K562 (cell line): ENCODE measurements at regions not wholly inside any gene's neighbourhood (a gene's known extent, or its start where the extent isn't known, plus 50 kb on each side); places are given as distances from the start of the nearest gene placed in this dataset.

Experiments
- ATAC-seq: fragments of 200-7000 bp; cut with Tn5 transposase; 3 replicates; pipeline ENCODE4 v1.9.1; 2020; ENCODE audit warnings: moderate library complexity
- BruUV-seq: library from RNA; stranded (reverse); fragments of 400-500 nt; replicated peaks from 2 replicates; lab custom pipeline; 2021; lab: Mats Ljungman, UMichigan
- CTCF ChIA-PET: fragments of 300-600 bp; formaldehyde crosslinking; extraction: SDS; loops from one replicate; lab custom pipeline; 2021; ENCODE audit warnings: low intra/inter-chr PET ratio; lab: Yijun Ruan, JAX
- POLR2A ChIA-PET: fragments of 300-600, 350-650 bp; sonication (Branson Sonifier 250); formaldehyde crosslinking; extraction: SDS; loops from one replicate; lab custom pipeline; 2021; ENCODE audit warnings: antibody characterized with exemption, inconsistent platforms; lab: Yijun Ruan, JAX
- DNase-seq, 4 experiments: peaks; one replicate each; pipeline versions ENCODE4 v3.0.0 to v3.0.0-alpha.2; 2011 to 2018; ENCODE audit warnings: low spot score in 3 of 4, mixed read lengths in 3 of 4; ENCODE audit errors: extremely low read depth in 1 of 4
- FAIRE-seq: peaks from 2 replicates; lab custom pipeline; 2011; peaks lifted over from hg19 to GRCh38; lab: Jason Lieb, UNC
- H2AFZ ChIP-seq: 2 replicates; pipeline ENCODE4 v1.6.0; 2011; ENCODE audit warnings: low read depth, low read length, control low read depth, inconsistent platforms
- H3K27ac ChIP-seq: fragments of 200-600 bp; 3 replicates; pipeline ENCODE4 v1.8.0; 2011; ENCODE audit warnings: low read depth, mild to moderate bottlenecking, control low read depth, inconsistent platforms, low read length, moderate library complexity, mixed read lengths; ENCODE audit errors: extremely low read depth
- H3K27me3 ChIP-seq, 2 experiments: fragments of 300-600 bp in 1 of 2; 2 replicates in 1 of 2; 3 replicates in 1 of 2; pipeline versions ENCODE4 v1.6.0 to v1.8.0; 2011; ENCODE audit warnings: inconsistent platforms in 2 of 2, low read length in 2 of 2, mild to moderate bottlenecking in 1 of 2, mixed read lengths in 1 of 2, moderate library complexity in 1 of 2; ENCODE audit not compliant: control insufficient read depth in 2 of 2, insufficient read depth in 2 of 2
- H3K36me3 ChIP-seq: fragments of 300-600 bp; 3 replicates; pipeline ENCODE4 v1.8.0; 2011; ENCODE audit warnings: mild to moderate bottlenecking, low read length, inconsistent platforms; ENCODE audit not compliant: control insufficient read depth, insufficient read depth
- H3K4me1 ChIP-seq, 2 experiments: fragments of 200-600 bp in 1 of 2; replicated peaks in 1 of 2; 2 replicates in 1 of 2; 3 replicates in 1 of 2; pipeline versions ENCODE4 v1.5.1 to v1.8.0; 2011; ENCODE audit warnings: inconsistent platforms in 2 of 2, low read length in 2 of 2, mild to moderate bottlenecking in 1 of 2, mixed read lengths in 1 of 2, moderate library complexity in 1 of 2; ENCODE audit not compliant: control insufficient read depth in 2 of 2, insufficient read depth in 2 of 2
- H3K4me2 ChIP-seq: 2 replicates; pipeline ENCODE4 v1.6.1; 2011; ENCODE audit warnings: low read length, control low read depth, inconsistent platforms, mixed read lengths; ENCODE audit not compliant: insufficient read depth
- H3K4me3 ChIP-seq: fragments of 200-600 bp; sonication (generic), shearing (Covaris generic); 2 replicates; pipeline ENCODE4 v1.5.1; 2016; ENCODE audit warnings: control low read depth, inconsistent platforms
- H3K79me2 ChIP-seq: fragments of 200-600 bp; 3 replicates; pipeline ENCODE4 v1.8.0; 2011; ENCODE audit warnings: low read length, inconsistent platforms; ENCODE audit not compliant: control insufficient read depth, insufficient read depth
- H3K9ac ChIP-seq, 2 experiments: 2 replicates each; pipeline versions ENCODE4 v1.6.0 to v1.6.1; 2011; ENCODE audit warnings: low read depth in 2 of 2, low read length in 2 of 2, control low read depth in 1 of 2, inconsistent platforms in 1 of 2, mild to moderate bottlenecking in 1 of 2, mixed read lengths in 1 of 2; ENCODE audit not compliant: insufficient read depth in 1 of 2
- H3K9me1 ChIP-seq: one replicate; pipeline ENCODE4 v1.6.0; 2011; ENCODE audit warnings: inconsistent platforms, mild to moderate bottlenecking, low read length, moderate library complexity; ENCODE audit not compliant: control insufficient read depth, insufficient read depth
- H3K9me3 ChIP-seq: replicated peaks from 2 replicates; pipeline ENCODE4 v1.5.1; 2011; ENCODE audit warnings: low read depth, low read length, inconsistent platforms; ENCODE audit not compliant: control insufficient read depth, insufficient read depth
- H4K20me1 ChIP-seq: replicated peaks from 2 replicates; pipeline ENCODE4 v1.6.1; 2011; ENCODE audit warnings: low read length, inconsistent platforms, mixed read lengths; ENCODE audit not compliant: control insufficient read depth, insufficient read depth
- ATF6 ChIP-seq: sonication (generic); formaldehyde crosslinking; IDR thresholded peaks from 2 replicates; pipeline ENCODE4 v1.4.0; 2020; ENCODE audit warnings: mild to moderate bottlenecking, missing genetic modification reagents
- BACH1 ChIP-seq: fragments of 200-800 bp; sonication (Bioruptor generic); IDR thresholded peaks from 2 replicates; pipeline ENCODE4 v1.6.1; 2016; ENCODE audit warnings: missing genetic modification characterization, missing compliant biosample characterization
- COPS2 ChIP-seq: fragments of 450-650 bp; conservative IDR thresholded peaks from 2 replicates; pipeline ENCODE4 v1.6.1; 2016; ENCODE audit warnings: mild to moderate bottlenecking, moderate library complexity
- DLX4 ChIP-seq: fragments of 250-450 bp; sonication (Bioruptor Pico); IDR thresholded peaks from 2 replicates; pipeline ENCODE4 v1.6.1; 2021; ENCODE audit warnings: mild to moderate bottlenecking
- EGR1 ChIP-seq: fragments of 450-650 bp; conservative IDR thresholded peaks from 2 replicates; pipeline ENCODE4 v1.6.1; 2017; ENCODE audit warnings: mild to moderate bottlenecking
- ERF ChIP-seq: fragments of 450-650 bp; formaldehyde crosslinking; IDR thresholded peaks from 2 replicates; pipeline ENCODE4 v1.4.0; 2020; ENCODE audit warnings: mild to moderate bottlenecking, mixed read lengths
- FOS ChIP-seq: IDR thresholded peaks from 3 replicates; pipeline ENCODE4 v1.6.1; 2011; ENCODE audit not compliant: insufficient read length; ENCODE audit errors: extremely low read depth
- ID3 ChIP-seq, 2 experiments: fragments of 250-450 bp in 1 of 2; fragments of 450-650 bp in 1 of 2; sonication (Bioruptor Pico) in 1 of 2; IDR thresholded peaks; 2 replicates each; pipeline versions ENCODE4 v1.6.1 to v1.8.0; 2016 to 2021; ENCODE audit warnings: mild to moderate bottlenecking in 2 of 2, moderate library complexity in 2 of 2, missing compliant biosample characterization in 1 of 2, missing genetic modification characterization in 1 of 2
- KAT2B ChIP-seq: IDR thresholded peaks from one replicate; pipeline ENCODE4 v1.6.1; 2012; ENCODE audit warnings: low read depth, mild to moderate bottlenecking, control low read depth, inconsistent platforms, low read length, moderate library complexity
- NFIX ChIP-seq: fragments of 250-450 bp; sonication (Bioruptor Pico); IDR thresholded peaks from 2 replicates; pipeline ENCODE4 v1.4.0; 2020; ENCODE audit warnings: low read depth, mild to moderate bottlenecking, moderate library complexity
- PHF20 ChIP-seq: fragments of 450-650 bp; IDR thresholded peaks from 2 replicates; pipeline ENCODE4 v1.6.1; 2018; ENCODE audit not compliant: partially characterized antibody
- PML ChIP-seq: IDR thresholded peaks from 2 replicates; pipeline ENCODE4 v1.6.1; 2012; ENCODE audit warnings: low read length, inconsistent platforms
- POLR3A ChIP-seq: IDR thresholded peaks from 2 replicates; pipeline ENCODE4 v1.6.1; 2011; ENCODE audit warnings: borderline replicate concordance, mild to moderate bottlenecking, moderate library complexity; ENCODE audit not compliant: insufficient read length, insufficient read depth; ENCODE audit errors: extremely low read depth
- RAD51 ChIP-seq: fragments of 450-650 bp; IDR thresholded peaks from 2 replicates; pipeline ENCODE4 v1.7.1; 2016; ENCODE audit warnings: low read depth, mild to moderate bottlenecking, borderline replicate concordance
- SAFB2 ChIP-seq: fragments of 200-400 bp; formaldehyde crosslinking; IDR thresholded peaks from 2 replicates; pipeline ENCODE4 v1.6.1; 2018; ENCODE audit warnings: borderline replicate concordance, low read length, low read depth, moderate library complexity; ENCODE audit not compliant: severe bottlenecking
- TGIF2 ChIP-seq: sonication (generic); formaldehyde crosslinking; IDR thresholded peaks from 2 replicates; pipeline ENCODE4 v1.8.1; 2022; ENCODE audit warnings: mild to moderate bottlenecking, missing genetic modification reagents, moderate library complexity
- USF2 ChIP-seq: sonication (generic); formaldehyde crosslinking; IDR thresholded peaks from 2 replicates; pipeline ENCODE4 v1.5.0; 2020; ENCODE audit warnings: missing genetic modification reagents
- ZNF3 ChIP-seq: fragments of 250-450 bp; sonication (Bioruptor Pico); IDR thresholded peaks from 2 replicates; pipeline ENCODE4 v1.5.0; 2021; ENCODE audit warnings: mild to moderate bottlenecking, moderate library complexity
- ZNF316 ChIP-seq: fragments of 450-650 bp; IDR thresholded peaks from 2 replicates; pipeline ENCODE4 v1.6.1; 2016
- ZNF583 ChIP-seq: fragments of 250-450 bp; sonication (Bioruptor Pico); IDR thresholded peaks from 2 replicates; pipeline ENCODE4 v1.4.0; 2020
- WGBS: fragments of 100-300 bp; shearing (Covaris generic); methylation state at CpG from one replicate; pipeline ENCODE4 v1.1.6; 2016; ENCODE audit warnings: low coverage, mixed read lengths; ENCODE audit not compliant: insufficient coverage; ENCODE audit errors: missing lambda C conversion rate; 5-methylcytosine and 5-hydroxymethylcytosine counted together
- in situ Hi-C: fragments of 300-500 bp; cut with MboI; formaldehyde crosslinking; loops from 4 replicates; pipeline ENCODE4 v1.15.0; 2018; ENCODE audit warnings: inconsistent platforms, mixed read lengths
- intact Hi-C: fragments of 100-400 bp; cut with micrococcal nuclease; formaldehyde crosslinking; loops from 2 replicates; pipeline ENCODE4 v1.14.2; 2022

- TF ChIP-seq USF2 (CRISPR knock-in tag) = peak; percentile 88
- TF ChIP-seq ATF6 (CRISPR knock-in tag) = no peak
- TF ChIP-seq ZNF316 = no peak
- TF ChIP-seq SAFB2 = no peak
- TF ChIP-seq FOS = peak; percentile 53
- TF ChIP-seq COPS2 = no peak
- TF ChIP-seq RAD51 = peak; percentile 84
These were observed 270.5 kb downstream of the NPHP4 start (continued) for GRCh38 chr1:5721634-5722215.

- FAIRE-seq = no peak
- H3K9me1 ChIP-seq = no peaks in the 10 kb centered on the region
- WGBS = 1% methylated on average over 4 of the region's 4 CpGs
- H3K36me3 ChIP-seq = no peaks in the 10 kb centered on the region
- H3K4me3 ChIP-seq = no peak overlapping the region
- POLR2A ChIA-PET = no interaction called here
- no peak overlapping the region for H3K4me2 ChIP-seq
- H3K9me3 ChIP-seq = no peaks in the 10 kb centered on the region
- H2AFZ ChIP-seq = no peak overlapping the region
- no peak for DNase-seq
- H3K27me3 ChIP-seq = peaks cover 21 to 51% of the 10 kb centered on the region in 2 experiments; a peak in 4 of 5 replicates
- no TSS peak for BruUV-seq
- ATAC-seq = no peak
- CTCF ChIA-PET = no interaction called here
- H3K27ac ChIP-seq = no peak overlapping the region
- H3K4me1 ChIP-seq = no peaks in the 10 kb centered on the region
- H4K20me1 ChIP-seq = 0 out of 2 replicates have a peak, but pooled peaks cover 3% of the 10 kb centered on the region
- intact Hi-C loops = no loop called here
- no peaks in the 10 kb centered on the region for H3K79me2 ChIP-seq
- H3K9ac ChIP-seq = no peak overlapping the region
- in situ Hi-C loops = no loop called here
- no peak for TF ChIP-seq ERF (CRISPR knock-in tag)
- TF ChIP-seq PML = no peak
- TF ChIP-seq TGIF2 (CRISPR knock-in tag) = no peak
- no peak for TF ChIP-seq KAT2B
- no peak for TF ChIP-seq ID3 (CRISPR knock-in tag; IDR thresholded peaks at IDR 0.05)
- no peak for TF ChIP-seq ID3 (tag; IDR thresholded peaks at IDR 0.05)
- no peak for TF ChIP-seq BACH1 (tag)
- no peak for TF ChIP-seq RAD51
- TF ChIP-seq EGR1 = no peak
- no peak for TF ChIP-seq PHF20
- TF ChIP-seq POLR3A = no peak
- no peak for TF ChIP-seq ZNF583 (CRISPR knock-in tag)
- no peak for TF ChIP-seq ZNF3 (CRISPR knock-in tag)
- TF ChIP-seq NFIX (CRISPR knock-in tag) = no peak
- no peak for TF ChIP-seq DLX4
These were observed 271.3 kb downstream of the NPHP4 start for GRCh38 chr1:5720936-5721335.
